Transverse colon (tissue), 4 donors: ENCODE measurements at regions not wholly inside any gene's neighbourhood (a gene's known extent, or its start where the extent isn't known, plus 50 kb on each side); places are given as distances from the start of the nearest gene placed in this dataset.

Experiments used
- CTCF ChIP-seq, 5 experiments: fragments of 200-600 bp in 3 of 5; fragments of 450-650 bp in 2 of 5; sonication (generic) in 3 of 5; IDR thresholded peaks; 1 replicate in 2 of 5; 2 replicates in 3 of 5; pipeline ENCODE4 v1.5.1; 2016 to 2017; ENCODE audit warnings: antibody characterized with exemption in 5 of 5, inconsistent platforms in 3 of 5, mild to moderate bottlenecking in 2 of 5, moderate library complexity in 1 of 5
- EP300 ChIP-seq: sonication (generic); formaldehyde crosslinking; IDR thresholded peaks from one replicate; pipeline ENCODE4 v1.6.1; 2017; ENCODE audit warnings: antibody characterized with exemption, low read depth
- POLR2A ChIP-seq: fragments of 450-650 bp; IDR thresholded peaks from one replicate; pipeline ENCODE4 v1.6.1; 2016; ENCODE audit warnings: antibody characterized with exemption, mild to moderate bottlenecking, moderate library complexity
- POLR2AphosphoS5 ChIP-seq, 3 donors: sonication (generic); formaldehyde crosslinking; IDR thresholded peaks; one replicate each; pipeline ENCODE4 v1.6.1; 2016; ENCODE audit warnings: antibody characterized with exemption in 3 of 3

GRCh38 chr2:83730223-83730622, 728.9 kb downstream of the SUCLG1 start:
- no peak for TF ChIP-seq POLR2A
- no peak for TF ChIP-seq EP300
- TF ChIP-seq CTCF (IDR thresholded peaks at IDR 0.05) = no peak
- no peak for TF ChIP-seq POLR2AphosphoS5 (IDR thresholded peaks at IDR 0.05)
